ENCODE measurements at regions not wholly inside any gene's neighbourhood (a gene's known extent, or its start where the extent isn't known, plus 50 kb on each side); places are given as distances from the start of the nearest gene placed in this dataset.
"Not testable (repeated sequence)": the region's sequence is repeated elsewhere in the genome, so short reads cannot be mapped to it uniquely, and the experiment has no call there.

DNA sequence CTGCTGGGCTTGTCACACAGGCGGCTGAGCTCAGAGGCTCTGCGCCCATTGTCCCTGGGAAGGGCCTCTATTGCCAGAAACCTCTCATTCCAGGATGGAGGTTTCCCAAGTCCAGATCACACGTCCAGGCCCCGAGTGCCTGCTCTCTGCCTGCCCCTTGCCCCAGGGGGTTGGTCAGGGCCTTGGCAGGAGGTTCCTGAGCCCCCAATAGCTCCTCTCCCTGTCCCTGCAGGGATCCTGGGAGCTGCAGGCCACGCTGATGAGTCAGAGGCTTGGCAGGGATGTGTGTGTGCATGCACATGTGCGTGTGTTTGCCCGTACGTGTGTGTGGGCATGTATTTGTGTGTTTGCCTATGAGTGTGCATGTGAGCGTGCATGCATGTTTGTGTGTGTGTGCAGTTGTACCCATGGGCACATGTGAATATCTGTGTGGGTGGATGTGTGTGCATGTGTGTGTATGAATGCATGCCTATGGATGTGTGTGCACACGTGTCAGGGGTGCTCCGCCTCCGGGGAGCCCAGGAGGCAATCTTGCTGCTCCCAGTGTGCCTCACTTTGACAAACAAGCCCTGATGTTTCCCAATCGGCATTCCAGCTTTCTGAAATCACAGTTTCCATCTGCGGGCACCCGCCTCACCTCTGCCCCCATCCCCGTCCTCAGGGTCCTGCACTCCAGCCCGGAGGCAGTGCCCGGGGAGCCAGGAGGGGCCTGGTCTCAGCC is 98.4 kb upstream of the GSE1 start:
- no peak for DNase-seq (ENCODE audit: low spot score)

DNA sequence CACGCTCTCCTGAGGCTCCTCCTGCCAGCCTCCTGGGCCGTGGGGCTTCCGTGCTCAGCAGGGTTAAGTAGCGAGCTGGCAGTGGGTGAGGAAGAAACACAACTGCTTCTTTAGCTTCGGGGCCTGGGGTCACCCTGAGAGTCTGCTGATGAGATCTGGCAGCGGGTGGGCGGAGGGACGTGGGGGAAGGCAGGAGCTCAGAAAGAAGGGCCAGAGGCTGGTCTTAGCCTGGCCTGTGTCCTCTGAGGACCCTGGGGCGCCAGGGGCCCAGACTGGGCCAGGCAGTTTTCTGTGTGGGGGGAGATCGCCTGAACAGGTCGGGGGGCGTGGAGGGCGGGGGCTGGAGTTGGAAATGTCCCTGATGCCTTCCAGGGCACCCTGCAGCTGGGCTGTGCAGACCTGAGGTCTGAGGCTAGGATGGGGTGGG is 97.8 kb upstream of the GSE1 start:
- DNase-seq (ENCODE audit: low spot score), result no peak

GRCh38 chr16:85515830-85516397 is 97.2 kb upstream of the GSE1 start:
- no peak for DNase-seq (ENCODE audit: low spot score)

DNA sequence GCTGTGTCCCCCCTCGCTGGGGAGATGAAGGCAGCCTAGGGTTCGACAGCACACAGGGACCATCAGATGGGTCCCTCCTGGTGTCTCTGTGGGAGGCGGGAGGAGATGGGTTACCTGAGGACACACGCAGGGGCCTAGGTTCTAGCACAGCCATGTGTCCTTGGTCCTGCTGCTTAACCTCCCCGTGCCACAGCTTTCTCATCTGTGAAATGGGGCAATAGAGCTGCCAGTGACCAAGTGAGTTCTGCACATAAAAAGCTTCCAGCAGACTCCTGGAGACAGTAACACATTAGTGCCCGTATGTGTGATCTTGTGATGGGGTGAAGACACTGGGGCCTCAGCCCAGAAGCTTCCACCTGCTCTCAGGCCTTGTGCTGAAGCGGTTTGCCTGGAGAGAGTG is 96.0 kb upstream of the GSE1 start:
- no peak for DNase-seq (ENCODE audit: low spot score)

DNA sequence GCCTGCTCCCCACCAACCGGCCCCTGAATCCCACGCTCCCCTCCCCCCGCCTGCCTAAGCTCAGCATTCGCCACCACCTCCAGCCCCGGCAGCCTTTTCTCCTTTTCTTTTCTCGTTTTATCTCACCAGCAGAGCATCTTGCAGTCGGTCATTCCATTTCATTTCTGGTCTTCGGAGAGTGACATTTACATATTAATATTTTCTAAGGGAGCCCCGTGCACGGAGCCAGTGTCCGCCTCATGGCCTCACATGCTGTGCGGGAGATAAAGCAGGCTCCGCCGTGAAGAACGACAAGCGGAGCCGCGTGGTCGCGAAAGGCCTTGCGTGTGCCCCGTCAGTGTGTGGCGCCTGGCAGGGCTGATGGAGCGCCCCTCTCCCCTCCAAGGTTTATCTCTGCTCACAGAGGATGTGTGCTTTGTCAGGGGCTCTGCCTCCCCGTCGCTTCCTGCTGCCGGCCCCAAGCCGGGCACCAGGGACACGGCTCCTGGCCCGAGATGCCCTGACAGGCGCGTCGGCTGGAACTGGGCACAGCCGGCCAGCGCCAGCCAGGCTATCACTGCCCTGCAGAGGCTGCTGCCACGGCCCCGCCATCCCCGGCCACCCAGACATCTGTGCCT is 95.5 kb upstream of the GSE1 start:
- DNase-seq (ENCODE audit: low spot score), result no peak

- no peak for DNase-seq (ENCODE audit: low spot score)
Observed at GRCh38 chr16:85518398-85519049, 94.6 kb upstream of the GSE1 start.

DNA sequence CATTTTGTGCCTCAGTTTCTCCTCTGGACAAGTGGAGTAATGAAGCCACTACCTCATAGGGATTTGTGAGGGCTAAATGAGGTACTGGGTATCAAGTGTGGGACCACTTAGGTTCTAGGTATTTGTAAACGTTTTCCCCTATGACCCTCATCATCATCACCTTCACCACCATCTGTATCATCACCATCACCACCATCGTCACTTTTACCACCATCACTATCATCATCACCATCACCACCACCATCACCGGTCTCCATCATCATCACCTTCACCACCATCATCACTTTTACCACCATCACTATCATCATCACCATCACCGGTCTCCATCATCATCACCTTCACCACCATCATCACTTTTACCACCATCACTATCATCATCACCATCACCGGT is 94.1 kb upstream of the GSE1 start:
- not testable (repeated sequence) for DNase-seq (ENCODE audit: low spot score)

DNA sequence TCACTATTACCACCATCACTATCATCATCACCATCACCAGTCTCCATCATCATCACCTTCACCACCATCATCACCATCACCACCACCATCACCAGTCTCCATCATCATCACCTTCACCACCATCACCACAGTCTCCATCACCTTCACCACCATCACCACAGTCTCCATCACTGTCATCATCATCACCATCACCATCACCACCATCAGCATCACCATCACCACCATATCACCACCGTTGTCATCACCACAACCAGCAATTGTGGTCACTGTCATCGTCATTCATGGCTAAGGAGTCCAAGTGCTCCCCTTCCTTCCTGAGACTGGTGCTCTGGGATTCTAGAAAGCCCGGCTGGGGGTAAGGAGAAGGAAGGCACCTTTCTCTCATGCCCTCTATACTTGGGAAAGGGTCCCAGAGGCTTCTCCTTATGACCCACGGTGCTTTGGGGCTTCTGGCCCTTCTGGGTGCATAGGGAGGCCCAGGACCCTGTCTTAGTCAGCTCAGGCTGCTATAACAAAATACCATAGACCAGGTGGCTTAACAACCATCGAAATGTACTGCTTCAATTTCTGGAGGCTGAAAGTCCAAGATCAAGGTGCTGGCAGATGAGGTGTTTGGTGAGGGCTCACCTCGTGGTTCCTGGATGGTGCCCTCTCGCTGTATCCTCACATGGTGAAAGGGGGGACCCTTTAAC is 93.4 kb upstream of the GSE1 start:
- DNase-seq (ENCODE audit: low spot score), result no peak

GRCh38 chr16:85520853-85521521 is 92.1 kb upstream of the GSE1 start:
- no peak for DNase-seq (ENCODE audit: low spot score)

- DNase-seq (ENCODE audit: low spot score), result no peak
Observed at GRCh38 chr16:85521552-85522307, 91.4 kb upstream of the GSE1 start.

DNA sequence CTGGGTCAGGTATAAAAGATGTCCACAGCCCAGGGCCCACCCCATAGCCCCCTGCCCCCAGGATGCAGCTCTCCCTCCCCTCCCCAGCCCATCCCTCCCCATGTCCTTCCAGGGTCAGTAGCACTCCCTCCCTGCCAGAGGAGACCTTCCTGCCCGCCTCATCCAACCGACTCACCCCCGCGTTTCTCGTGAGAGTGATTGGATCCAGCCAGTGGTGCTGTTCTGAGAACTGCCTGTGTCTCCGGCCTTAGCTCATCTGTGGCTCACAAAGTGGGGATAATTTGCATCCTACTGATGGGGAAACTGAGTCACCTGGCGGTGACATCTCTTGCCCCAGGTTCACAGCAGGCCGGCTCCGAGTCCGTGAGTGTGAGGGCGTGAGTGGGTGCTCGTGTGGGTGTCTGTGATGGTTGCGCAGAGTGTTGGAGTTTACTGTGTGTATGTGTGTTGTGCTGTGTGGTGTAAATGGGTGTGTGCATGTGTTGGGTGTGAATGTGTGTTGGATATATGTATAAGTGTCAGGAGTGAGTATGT is 90.7 kb upstream of the GSE1 start:
- DNase-seq (ENCODE audit: low spot score), result no peak

DNA sequence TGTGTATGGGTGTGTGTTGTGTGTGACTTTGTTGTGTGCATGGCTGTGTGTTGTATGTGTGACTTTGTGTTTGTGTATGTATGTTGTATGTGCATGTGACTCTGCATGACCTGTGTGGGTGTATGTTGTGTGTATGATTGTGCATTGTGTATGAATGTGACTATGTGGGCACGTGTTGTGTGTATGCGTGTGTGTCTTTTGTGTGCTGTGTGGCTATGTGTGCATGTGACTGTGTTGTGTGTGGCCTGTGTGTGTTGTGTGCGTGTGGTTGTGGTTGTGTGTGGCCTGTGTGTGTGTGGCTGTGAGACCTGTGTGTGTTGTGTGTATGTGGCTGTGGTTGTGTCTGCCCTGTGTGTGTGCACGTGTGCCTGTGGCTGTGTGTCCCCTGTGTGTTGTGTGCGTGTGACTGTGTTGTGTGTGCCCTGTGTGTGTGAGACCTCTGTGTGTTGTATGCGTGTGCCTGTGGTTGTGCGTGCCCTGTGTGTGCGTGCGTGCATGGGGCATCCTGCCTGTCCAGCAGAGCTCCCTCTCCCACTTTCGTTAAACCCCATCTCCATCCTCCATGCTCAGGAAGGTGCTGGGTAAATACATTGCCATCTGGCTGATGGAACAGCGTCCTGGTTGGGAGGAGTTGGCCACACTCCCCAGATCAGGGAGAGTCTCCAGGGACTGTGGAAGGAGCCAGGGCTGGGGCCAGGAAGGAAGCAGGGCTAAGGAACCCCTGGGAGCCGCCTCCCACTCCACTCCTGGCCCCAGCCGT is 90.1 kb upstream of the GSE1 start:
- DNase-seq (ENCODE audit: low spot score), result no peak

GRCh38 chr16:85523602-85524364 is 89.3 kb upstream of the GSE1 start:
- no peak for DNase-seq (ENCODE audit: low spot score)

- DNase-seq (ENCODE audit: low spot score), result no peak
Observed at GRCh38 chr16:85524365-85524629, 88.8 kb upstream of the GSE1 start.

GRCh38 chr16:85524630-85525419 is 88.3 kb upstream of the GSE1 start:
- DNase-seq (ENCODE audit: low spot score), result no peak

DNA sequence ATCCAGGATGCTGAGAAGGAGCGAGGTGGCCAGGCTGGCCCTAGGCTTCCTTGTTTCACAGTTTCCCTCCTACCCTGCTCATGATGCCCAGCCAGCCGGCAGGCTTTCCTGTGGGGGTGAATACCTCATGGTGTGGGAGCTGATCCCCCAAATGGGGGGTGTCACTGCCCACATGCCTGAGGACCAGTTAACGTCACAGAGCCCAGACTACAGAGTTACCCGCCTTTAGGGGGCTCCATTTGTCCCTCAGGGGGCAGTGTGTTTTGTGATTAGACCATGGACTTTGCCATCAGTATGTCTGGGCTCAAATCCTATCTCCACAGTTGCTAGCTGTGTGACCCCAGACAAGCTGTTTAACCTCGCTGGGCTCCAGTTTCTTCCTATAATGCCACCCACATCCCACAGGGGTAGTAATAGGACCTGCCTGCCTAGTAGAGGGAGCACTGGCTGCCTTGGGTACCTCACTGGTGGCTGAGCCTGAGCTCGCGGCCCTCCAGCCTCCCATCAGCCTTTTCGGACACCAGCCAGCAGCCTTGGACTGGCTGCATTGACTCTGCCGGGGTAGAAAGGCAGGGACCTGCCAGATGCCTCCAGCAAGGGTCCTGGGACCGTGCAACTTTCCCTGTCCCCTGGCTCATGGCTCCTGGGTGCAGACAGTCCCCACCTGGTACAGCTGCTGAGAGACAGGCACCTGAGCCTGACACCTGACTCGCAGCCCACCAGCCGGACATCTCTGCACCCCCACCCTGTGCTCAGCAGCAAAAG is 87.5 kb upstream of the GSE1 start:
- no peak for DNase-seq (ENCODE audit: low spot score)

DNA sequence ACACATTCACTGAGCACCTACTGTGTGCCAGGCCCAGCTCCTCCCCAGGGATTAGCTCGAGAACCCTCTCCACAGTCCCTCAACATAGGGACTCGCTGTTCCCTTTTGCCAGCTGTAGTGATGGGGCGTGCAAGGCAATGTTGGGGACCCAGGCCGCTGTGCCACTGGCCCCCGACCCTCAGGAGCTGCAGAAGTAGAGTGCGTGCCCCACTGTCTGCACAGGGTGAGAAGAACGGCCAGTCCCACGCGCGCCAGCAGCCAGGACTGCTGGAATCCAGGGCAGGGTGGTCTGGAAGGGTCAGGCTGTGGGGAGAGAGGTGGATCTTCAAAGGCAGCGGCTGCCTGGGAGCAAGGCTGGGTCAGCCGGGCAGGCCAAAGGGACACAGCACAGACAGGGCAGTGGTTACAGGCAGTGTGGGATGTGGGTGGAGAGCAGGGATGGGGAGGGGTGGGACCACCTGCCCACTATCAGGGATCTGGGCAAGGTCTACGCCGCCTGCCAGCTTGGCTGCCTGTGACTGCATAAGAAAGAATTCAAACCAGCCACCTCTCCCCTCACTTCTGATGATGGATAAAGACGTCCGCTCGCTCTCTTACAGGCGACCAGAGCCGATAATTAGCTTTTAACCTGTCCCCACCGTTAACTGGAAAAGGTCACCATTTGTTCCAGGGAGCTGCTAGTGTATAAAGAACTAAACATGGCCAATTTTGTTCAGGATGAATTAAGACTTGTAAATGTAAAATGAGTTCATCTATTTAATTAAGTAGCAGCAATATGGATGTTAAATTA is 86.7 kb upstream of the GSE1 start:
- no peak for DNase-seq (ENCODE audit: low spot score)
